Uterus (tissue), 2 donors: ENCODE measurements at regions not wholly inside any gene's neighbourhood (a gene's known extent, or its start where the extent isn't known, plus 50 kb on each side); places are given as distances from the start of the nearest gene placed in this dataset.

ENCODE experiments used
- POLR2A ChIP-seq, 2 donors: fragments of 450-650 bp; IDR thresholded peaks; one replicate each; pipeline ENCODE4 v1.6.1; 2016; ENCODE audit warnings: antibody characterized with exemption in 2 of 2, mild to moderate bottlenecking in 1 of 2, moderate library complexity in 1 of 2
- TF ChIP-seq, protein P1 (sequence below), 4 experiments: fragments of 200-600 bp in 2 of 4; fragments of 450-650 bp in 2 of 4; sonication (generic) in 2 of 4; IDR thresholded peaks; one replicate each; pipeline ENCODE4 v1.5.1; 2016 to 2019; ENCODE audit warnings: antibody characterized with exemption in 4 of 4, mild to moderate bottlenecking in 2 of 4, moderate library complexity in 1 of 4

DNA sequence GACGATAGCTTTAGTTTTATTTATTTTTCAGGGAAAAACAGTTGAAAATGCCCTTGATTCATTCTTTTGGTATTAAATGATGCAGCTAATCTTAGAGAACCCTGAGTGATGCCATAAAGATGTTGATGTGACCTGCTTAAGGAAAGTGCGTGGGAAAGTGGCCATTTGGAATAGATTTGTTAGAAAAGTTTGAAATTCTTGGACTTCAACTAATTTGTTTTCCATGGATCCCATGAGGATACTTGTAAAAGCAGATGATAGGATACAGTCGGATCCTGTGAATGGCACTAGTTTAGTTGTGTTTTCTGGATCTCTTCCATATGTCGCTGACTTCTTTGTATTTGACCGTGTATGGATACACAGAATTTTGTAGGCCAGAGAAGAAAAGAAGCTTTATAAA lies 69.0 kb downstream of the SEPTIN7 start:
- TF ChIP-seq, protein P1, sequence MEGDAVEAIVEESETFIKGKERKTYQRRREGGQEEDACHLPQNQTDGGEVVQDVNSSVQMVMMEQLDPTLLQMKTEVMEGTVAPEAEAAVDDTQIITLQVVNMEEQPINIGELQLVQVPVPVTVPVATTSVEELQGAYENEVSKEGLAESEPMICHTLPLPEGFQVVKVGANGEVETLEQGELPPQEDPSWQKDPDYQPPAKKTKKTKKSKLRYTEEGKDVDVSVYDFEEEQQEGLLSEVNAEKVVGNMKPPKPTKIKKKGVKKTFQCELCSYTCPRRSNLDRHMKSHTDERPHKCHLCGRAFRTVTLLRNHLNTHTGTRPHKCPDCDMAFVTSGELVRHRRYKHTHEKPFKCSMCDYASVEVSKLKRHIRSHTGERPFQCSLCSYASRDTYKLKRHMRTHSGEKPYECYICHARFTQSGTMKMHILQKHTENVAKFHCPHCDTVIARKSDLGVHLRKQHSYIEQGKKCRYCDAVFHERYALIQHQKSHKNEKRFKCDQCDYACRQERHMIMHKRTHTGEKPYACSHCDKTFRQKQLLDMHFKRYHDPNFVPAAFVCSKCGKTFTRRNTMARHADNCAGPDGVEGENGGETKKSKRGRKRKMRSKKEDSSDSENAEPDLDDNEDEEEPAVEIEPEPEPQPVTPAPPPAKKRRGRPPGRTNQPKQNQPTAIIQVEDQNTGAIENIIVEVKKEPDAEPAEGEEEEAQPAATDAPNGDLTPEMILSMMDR (IDR thresholded peaks at IDR 0.05) = no peak
- no peak for TF ChIP-seq POLR2A (IDR thresholded peaks at IDR 0.05)
